Activated CD8-positive, alpha-beta memory T cell treated with anti-CD3 and anti-CD28 coated beads, Interleukin-2, amount 50 U/mL, for 24 hours (primary cell): ENCODE measurements at regions not wholly inside any gene's neighbourhood (a gene's known extent, or its start where the extent isn't known, plus 50 kb on each side); places are given as distances from the start of the nearest gene placed in this dataset.

Experiments used
- DNase-seq: peaks from one replicate; pipeline ENCODE4 v3.0.0-alpha.2; 2020; ENCODE audit errors: extremely low read depth

- no peak for DNase-seq
Measured at GRCh38 chr10:123492016-123492415, 174.1 kb upstream of the GPR26 start.

- DNase-seq = no peak
Measured at GRCh38 chr10:123494301-123494808, 171.8 kb upstream of the GPR26 start.

GRCh38 chr10:123496375-123496774, 169.8 kb upstream of the GPR26 start:
- DNase-seq = no peak

GRCh38 chr10:123496996-123497660, 169.0 kb upstream of the GPR26 start:
- DNase-seq = no peak

- no peak for DNase-seq
Measured at GRCh38 chr10:123500110-123500509, 166.0 kb upstream of the GPR26 start.

- DNase-seq = no peak
Measured at GRCh38 chr10:123501148-123501547, 165.0 kb upstream of the GPR26 start.

- no peak for DNase-seq
Measured at GRCh38 chr10:123502983-123503382, 163.2 kb upstream of the GPR26 start.

GRCh38 chr10:123506455-123506854, 159.7 kb upstream of the GPR26 start:
- DNase-seq = no peak

GRCh38 chr10:123507298-123507697, 158.9 kb upstream of the GPR26 start:
- no peak for DNase-seq

- DNase-seq = no peak
Measured at GRCh38 chr10:123509338-123509737, 156.8 kb upstream of the GPR26 start.

GRCh38 chr10:123512901-123513775, 153.0 kb upstream of the GPR26 start:
- DNase-seq = no peak

- DNase-seq = no peak
Measured at GRCh38 chr10:123513870-123514269, 152.3 kb upstream of the GPR26 start.

- DNase-seq = no peak
Measured at GRCh38 chr10:123514996-123515395, 151.2 kb upstream of the GPR26 start.

GRCh38 chr10:123515661-123516060, 150.5 kb upstream of the GPR26 start:
- no peak for DNase-seq

GRCh38 chr10:123516291-123516690, 149.9 kb upstream of the GPR26 start:
- DNase-seq = no peak

- no peak for DNase-seq
Measured at GRCh38 chr10:123517426-123517825, 148.7 kb upstream of the GPR26 start.

GRCh38 chr10:123517901-123518300, 148.3 kb upstream of the GPR26 start:
- DNase-seq = no peak

GRCh38 chr10:123518765-123519164, 147.4 kb upstream of the GPR26 start:
- DNase-seq = no peak

- DNase-seq = no peak
Measured at GRCh38 chr10:123519861-123520260, 146.3 kb upstream of the GPR26 start.

- DNase-seq = no peak
Measured at GRCh38 chr10:123521076-123521475, 145.1 kb upstream of the GPR26 start.

- DNase-seq = no peak
Measured at GRCh38 chr10:123521556-123521955, 144.6 kb upstream of the GPR26 start.

- DNase-seq = no peak
Measured at GRCh38 chr10:123522702-123523312, 143.3 kb upstream of the GPR26 start.

GRCh38 chr10:123523833-123524232, 142.3 kb upstream of the GPR26 start:
- no peak for DNase-seq
